HG03521 (cell line): ENCODE measurements at regions not wholly inside any gene's neighbourhood (a gene's known extent, or its start where the extent isn't known, plus 50 kb on each side); places are given as distances from the start of the nearest gene placed in this dataset.

Source experiments
- ATAC-seq: cut with Tn5 transposase; IDR thresholded peaks from one replicate; pipeline ENCODE4 v1.9.1; 2021; ENCODE audit warnings: mild to moderate bottlenecking, moderate library complexity; ENCODE audit not compliant: unreplicated experiment

- no peak for ATAC-seq
These were observed 231.4 kb downstream of the KLF12 start for GRCh38 chr13:73902847-73903246.

- no peak for ATAC-seq
These were observed 231.9 kb downstream of the KLF12 start for GRCh38 chr13:73902296-73902695.

- no peak for ATAC-seq
These were observed 232.7 kb downstream of the KLF12 start for GRCh38 chr13:73901324-73902068.

GRCh38 chr13:73900591-73900990 is 233.6 kb downstream of the KLF12 start:
- no peak for ATAC-seq

- no peak for ATAC-seq
These were observed 235.3 kb downstream of the KLF12 start for GRCh38 chr13:73898899-73899298.

GRCh38 chr13:73898276-73898675 is 235.9 kb downstream of the KLF12 start:
- ATAC-seq: no peak

GRCh38 chr13:73894995-73895571 is 239.1 kb downstream of the KLF12 start:
- no peak for ATAC-seq

GRCh38 chr13:73893833-73894232 is 240.4 kb downstream of the KLF12 start:
- ATAC-seq: no peak

- ATAC-seq: no peak
These were observed 242.4 kb downstream of the KLF12 start for GRCh38 chr13:73891805-73892204.

GRCh38 chr13:73883162-73883561 is 251.0 kb downstream of the KLF12 start:
- no peak for ATAC-seq

GRCh38 chr13:73880365-73880764 is 253.8 kb downstream of the KLF12 start:
- ATAC-seq: no peak

- no peak for ATAC-seq
These were observed 254.7 kb downstream of the KLF12 start for GRCh38 chr13:73879346-73880015.

- ATAC-seq: no peak
These were observed 256.8 kb downstream of the KLF12 start for GRCh38 chr13:73877399-73877798.

- ATAC-seq: no peak
These were observed 257.9 kb downstream of the KLF12 start for GRCh38 chr13:73876323-73876722.

GRCh38 chr13:73873940-73874830 is 260.0 kb downstream of the KLF12 start:
- ATAC-seq: no peak

- no peak for ATAC-seq
These were observed 261.8 kb downstream of the KLF12 start for GRCh38 chr13:73872397-73872796.

GRCh38 chr13:73870970-73871935 is 263.0 kb downstream of the KLF12 start:
- no peak for ATAC-seq

- ATAC-seq: no peak
These were observed 264.0 kb downstream of the KLF12 start for GRCh38 chr13:73870036-73870741.

- no peak for ATAC-seq
These were observed 269.2 kb downstream of the KLF12 start for GRCh38 chr13:73865027-73865426.
